H9 (cell line): ENCODE measurements at regions not wholly inside any gene's neighbourhood (a gene's known extent, or its start where the extent isn't known, plus 50 kb on each side); places are given as distances from the start of the nearest gene placed in this dataset.

Experiments used
- DNase-seq: peaks from one replicate; pipeline ENCODE4 v3.0.0-alpha.2; 2017
- H2AFZ ChIP-seq: one replicate; pipeline ENCODE4 v1.6.1; 2013; ENCODE audit warnings: mild to moderate bottlenecking, low read length, control low read depth, moderate library complexity
- H2AK5ac ChIP-seq: 2 replicates; pipeline ENCODE4 v1.6.1; 2013; ENCODE audit warnings: low read length, control low read depth, mixed read lengths; ENCODE audit not compliant: insufficient read length
- H2BK120ac ChIP-seq: one replicate; pipeline ENCODE4 v1.6.1; 2013; ENCODE audit warnings: low read depth, mild to moderate bottlenecking, low read length, control low read depth, inconsistent platforms; ENCODE audit not compliant: poor library complexity, severe bottlenecking
- H2BK12ac ChIP-seq: 2 replicates; pipeline ENCODE4 v1.6.1; 2013; ENCODE audit warnings: low read length, control low read depth, mixed read lengths, low read depth; ENCODE audit not compliant: insufficient read length
- H2BK15ac ChIP-seq: 2 replicates; pipeline ENCODE4 v1.6.1; 2013; ENCODE audit warnings: low read depth, low read length, control low read depth
- H2BK20ac ChIP-seq: one replicate; pipeline ENCODE4 v1.6.1; 2013; ENCODE audit warnings: low read depth, mild to moderate bottlenecking, low read length, control low read depth, inconsistent platforms; ENCODE audit not compliant: poor library complexity, severe bottlenecking
- H2BK5ac ChIP-seq: 2 replicates; pipeline ENCODE4 v1.6.1; 2013; ENCODE audit warnings: low read length, control low read depth, mixed read lengths; ENCODE audit not compliant: insufficient read length
- H3K14ac ChIP-seq: 2 replicates; pipeline ENCODE4 v1.6.1; 2013; ENCODE audit warnings: low read length, control low read depth; ENCODE audit not compliant: insufficient read depth
- H3K18ac ChIP-seq: 2 replicates; pipeline ENCODE4 v1.6.1; 2013; ENCODE audit warnings: low read depth, mild to moderate bottlenecking, mixed read lengths, low read length, control low read depth; ENCODE audit not compliant: insufficient read length
- H3K23ac ChIP-seq: 2 replicates; pipeline ENCODE4 v1.6.1; 2013; ENCODE audit warnings: low read length, control low read depth, mixed read lengths, low read depth; ENCODE audit not compliant: insufficient read length
- H3K23me2 ChIP-seq: 2 replicates; pipeline ENCODE4 v1.6.1; 2013; ENCODE audit warnings: low read depth, mild to moderate bottlenecking, mixed read lengths, low read length, control low read depth; ENCODE audit not compliant: insufficient read length, poor library complexity, severe bottlenecking
- H3K27ac ChIP-seq: 2 replicates; pipeline ENCODE4 v1.5.1; 2013; ENCODE audit warnings: low read length, control low read depth, mixed read lengths, low read depth; ENCODE audit not compliant: insufficient read length
- H3K27me3 ChIP-seq: 2 replicates; pipeline ENCODE4 v1.6.1; 2013; ENCODE audit warnings: low read length, control low read depth, inconsistent platforms; ENCODE audit not compliant: insufficient read depth
- H3K4ac ChIP-seq: 2 replicates; pipeline ENCODE4 v1.6.1; 2013; ENCODE audit warnings: low read depth, mild to moderate bottlenecking, control low read depth, inconsistent platforms, low read length, moderate library complexity
- H3K4me1 ChIP-seq: 2 replicates; pipeline ENCODE4 v1.6.1; 2013; ENCODE audit warnings: low read length, control low read depth, inconsistent platforms; ENCODE audit not compliant: insufficient read depth
- H3K4me2 ChIP-seq: 2 replicates; pipeline ENCODE4 v1.6.1; 2013; ENCODE audit warnings: low read length, control low read depth, mixed read lengths; ENCODE audit not compliant: insufficient read length, insufficient read depth
- H3K56ac ChIP-seq: 2 replicates; pipeline ENCODE4 v1.6.1; 2013; ENCODE audit warnings: low read depth, mild to moderate bottlenecking, mixed read lengths, low read length, control low read depth; ENCODE audit not compliant: insufficient read length
- H3K79me1 ChIP-seq: 2 replicates; pipeline ENCODE4 v1.6.1; 2013; ENCODE audit warnings: low read depth, mild to moderate bottlenecking, moderate library complexity, low read length, control low read depth, inconsistent platforms; ENCODE audit not compliant: insufficient read depth, poor library complexity, severe bottlenecking
- H3K79me2 ChIP-seq: 2 replicates; pipeline ENCODE4 v1.6.1; 2013; ENCODE audit warnings: low read length, control low read depth, inconsistent platforms; ENCODE audit not compliant: insufficient read depth
- H3K9ac ChIP-seq: 2 replicates; pipeline ENCODE4 v1.6.1; 2013; ENCODE audit warnings: low read length, control low read depth, mixed read lengths; ENCODE audit not compliant: insufficient read length; ENCODE audit errors: extremely low read depth
- H3K9me3 ChIP-seq: one replicate; pipeline ENCODE4 v1.6.1; 2013; ENCODE audit warnings: low read depth, low read length, inconsistent platforms; ENCODE audit not compliant: control insufficient read depth
- H3T11ph ChIP-seq: one replicate; pipeline ENCODE4 v1.6.1; 2013; ENCODE audit warnings: mild to moderate bottlenecking, low read length, control low read depth, inconsistent platforms
- H4K20me1 ChIP-seq: one replicate; pipeline ENCODE4 v1.6.1; 2013; ENCODE audit not compliant: control insufficient read depth, insufficient read length, insufficient read depth
- H4K5ac ChIP-seq: 2 replicates; pipeline ENCODE4 v1.6.1; 2013; ENCODE audit warnings: low read depth, mild to moderate bottlenecking, mixed read lengths, low read length, control low read depth; ENCODE audit not compliant: insufficient read length
- H4K8ac ChIP-seq: replicated peaks from 2 replicates; pipeline ENCODE4 v1.6.1; 2013; ENCODE audit warnings: low read length, control low read depth, mixed read lengths, low read depth; ENCODE audit not compliant: insufficient read length
- H4K91ac ChIP-seq: 2 replicates; pipeline ENCODE4 v1.6.1; 2013; ENCODE audit warnings: low read depth, mild to moderate bottlenecking, moderate library complexity, mixed read lengths, low read length, control low read depth; ENCODE audit not compliant: insufficient read length
- H3K27ac Mint-ChIP-seq, 3 experiments: 2 replicates in 2 of 3; 3 replicates in 1 of 3; pipeline ENCODE4 v1.8.0; 2020 to 2021; ENCODE audit warnings: mixed read lengths in 3 of 3, mild to moderate bottlenecking in 1 of 3, moderate library complexity in 1 of 3
- H3K27me3 Mint-ChIP-seq: 2 replicates; pipeline ENCODE4 v1.8.0; 2021; ENCODE audit warnings: low read depth, mild to moderate bottlenecking, moderate library complexity, mixed read lengths
- H3K36me3 Mint-ChIP-seq, 3 experiments: 2 replicates in 2 of 3; 3 replicates in 1 of 3; pipeline ENCODE4 v1.8.0; 2020 to 2021; ENCODE audit warnings: low read depth in 3 of 3, mixed read lengths in 3 of 3; ENCODE audit not compliant: insufficient read depth in 1 of 3
- H3K4me1 Mint-ChIP-seq, 2 experiments: 2 replicates each; pipeline ENCODE4 v1.8.0; 2020; ENCODE audit warnings: mixed read lengths in 2 of 2
- H3K4me3 Mint-ChIP-seq, 2 experiments: 2 replicates in 1 of 2; 3 replicates in 1 of 2; pipeline ENCODE4 v1.8.0; 2020 to 2021; ENCODE audit warnings: mild to moderate bottlenecking in 2 of 2, mixed read lengths in 2 of 2, moderate library complexity in 1 of 2
- H3K9me3 Mint-ChIP-seq, 2 experiments: 2 replicates in 1 of 2; 3 replicates in 1 of 2; pipeline ENCODE4 v1.8.0; 2020; ENCODE audit warnings: mild to moderate bottlenecking in 2 of 2, mixed read lengths in 2 of 2, moderate library complexity in 1 of 2
- WGBS: extraction: QIAGEN DNeasy Blood & Tissue Kit; methylation state at CpG from one replicate; pipeline ENCODE4 v1.1.7; 2013; ENCODE audit warnings: missing lambda C conversion rate, low lambda C conversion rate, mixed read lengths; ENCODE audit not compliant: insufficient read length; ENCODE audit errors: extremely low coverage; 5-methylcytosine and 5-hydroxymethylcytosine counted together
- TF ChIP-seq, protein P1 (sequence below): fragments of 200-600 bp; sonication (generic); conservative IDR thresholded peaks from 3 replicates; pipeline ENCODE4 v1.8.0; 2021; ENCODE audit warnings: antibody characterized with exemption, mild to moderate bottlenecking

GRCh38 chr15:87736891-87737389, 519.6 kb downstream of the NTRK3 start:
- Mint-ChIP-seq H3K36me3 (peaks cover 0 to 1% (median 0%) of the 10 kb centered on the region in 3 experiments; a peak in 1 of 7 replicates), H3K27ac (no peak overlapping the region), H3K4me3 (no peak overlapping the region), H3K9me3 (no peaks in the 10 kb centered on the region), H3K4me1 (peaks cover 0 to 2% of the 10 kb centered on the region in 2 experiments; a peak in 1 of 4 replicates), H3K27me3 (no peaks in the 10 kb centered on the region; the same call in none of the 2 replicates)
- Histone ChIP-seq H3K23me2 (no peaks in the 10 kb centered on the region), H3K27me3 (no peaks in the 10 kb centered on the region), H3K18ac (no peak overlapping the region), H3K4me1 (no peaks in the 10 kb centered on the region), H3K23ac (no peak overlapping the region), H2BK5ac (no peak overlapping the region), H2BK15ac (no peak overlapping the region), H3K9ac (no peak overlapping the region), H3K4ac (no peak overlapping the region), H2BK120ac (no peak overlapping the region), H3K4me2 (no peak overlapping the region), H3K79me2 (no peaks in the 10 kb centered on the region), H3K79me1 (no peaks in the 10 kb centered on the region), H2AFZ (no peak overlapping the region), H2BK20ac (no peak overlapping the region), H4K8ac (no peak overlapping the region), H3K14ac (no peak overlapping the region), H4K91ac (no peak overlapping the region), H4K20me1 (no peaks in the 10 kb centered on the region), H3T11ph (no peak overlapping the region), H2AK5ac (no peak overlapping the region), H3K9me3 (no peaks in the 10 kb centered on the region), H3K27ac (no peak overlapping the region), H2BK12ac (no peak overlapping the region), H3K56ac (no peak overlapping the region), H4K5ac (no peak overlapping the region)
- DNase-seq: no peak
- WGBS: no CpG with 5 or more reads among the region's 4 CpGs
- TF ChIP-seq, protein P1, sequence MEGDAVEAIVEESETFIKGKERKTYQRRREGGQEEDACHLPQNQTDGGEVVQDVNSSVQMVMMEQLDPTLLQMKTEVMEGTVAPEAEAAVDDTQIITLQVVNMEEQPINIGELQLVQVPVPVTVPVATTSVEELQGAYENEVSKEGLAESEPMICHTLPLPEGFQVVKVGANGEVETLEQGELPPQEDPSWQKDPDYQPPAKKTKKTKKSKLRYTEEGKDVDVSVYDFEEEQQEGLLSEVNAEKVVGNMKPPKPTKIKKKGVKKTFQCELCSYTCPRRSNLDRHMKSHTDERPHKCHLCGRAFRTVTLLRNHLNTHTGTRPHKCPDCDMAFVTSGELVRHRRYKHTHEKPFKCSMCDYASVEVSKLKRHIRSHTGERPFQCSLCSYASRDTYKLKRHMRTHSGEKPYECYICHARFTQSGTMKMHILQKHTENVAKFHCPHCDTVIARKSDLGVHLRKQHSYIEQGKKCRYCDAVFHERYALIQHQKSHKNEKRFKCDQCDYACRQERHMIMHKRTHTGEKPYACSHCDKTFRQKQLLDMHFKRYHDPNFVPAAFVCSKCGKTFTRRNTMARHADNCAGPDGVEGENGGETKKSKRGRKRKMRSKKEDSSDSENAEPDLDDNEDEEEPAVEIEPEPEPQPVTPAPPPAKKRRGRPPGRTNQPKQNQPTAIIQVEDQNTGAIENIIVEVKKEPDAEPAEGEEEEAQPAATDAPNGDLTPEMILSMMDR: no peak
